NCI-H82 treated with DMSO at 0.1 percent for 48 hours (cell line): ENCODE measurements at regions not wholly inside any gene's neighbourhood (a gene's known extent, or its start where the extent isn't known, plus 50 kb on each side); places are given as distances from the start of the nearest gene placed in this dataset.
A peak's percentile ranks its signal among the peaks of the same experiment; 100 is the strongest.

Source experiments
- DNase-seq: peaks from one replicate; lab custom pipeline; 2025; ENCODE audit not compliant: unreplicated experiment; lab: John Stamatoyannopoulos, UW

GRCh38 chr5:125530833-125531615 lies 784.6 kb upstream of the ZNF608 start:
- no peak for DNase-seq

GRCh38 chr5:125536095-125536494 lies 789.7 kb upstream of the ZNF608 start:
- no peak for DNase-seq

GRCh38 chr5:125536582-125536981 lies 790.1 kb upstream of the ZNF608 start:
- no peak for DNase-seq

GRCh38 chr5:125537661-125538060 lies 791.2 kb upstream of the ZNF608 start:
- no peak for DNase-seq

GRCh38 chr5:125538469-125538868 lies 792.0 kb upstream of the ZNF608 start:
- DNase-seq: no peak

DNA sequence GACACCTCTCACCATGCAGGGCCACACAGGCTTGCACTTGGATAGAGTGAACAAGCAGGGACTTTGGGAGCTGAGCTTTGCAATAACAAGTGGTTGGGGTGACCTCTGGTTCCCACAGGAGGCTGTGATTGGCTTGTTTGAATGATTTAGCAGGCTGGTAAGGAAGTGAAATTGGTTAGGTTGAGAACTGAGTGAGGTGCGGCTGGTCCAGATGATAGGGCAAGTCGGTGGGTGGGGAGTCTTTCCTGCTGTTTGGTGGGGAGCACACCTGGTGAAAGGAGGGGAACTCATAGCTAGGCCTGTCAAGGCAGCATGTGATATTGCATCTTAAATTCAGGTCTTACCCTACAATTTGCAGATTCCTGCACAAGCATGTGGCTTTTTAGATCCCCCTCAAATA lies 794.6 kb upstream of the ZNF608 start:
- DNase-seq: no peak

DNA sequence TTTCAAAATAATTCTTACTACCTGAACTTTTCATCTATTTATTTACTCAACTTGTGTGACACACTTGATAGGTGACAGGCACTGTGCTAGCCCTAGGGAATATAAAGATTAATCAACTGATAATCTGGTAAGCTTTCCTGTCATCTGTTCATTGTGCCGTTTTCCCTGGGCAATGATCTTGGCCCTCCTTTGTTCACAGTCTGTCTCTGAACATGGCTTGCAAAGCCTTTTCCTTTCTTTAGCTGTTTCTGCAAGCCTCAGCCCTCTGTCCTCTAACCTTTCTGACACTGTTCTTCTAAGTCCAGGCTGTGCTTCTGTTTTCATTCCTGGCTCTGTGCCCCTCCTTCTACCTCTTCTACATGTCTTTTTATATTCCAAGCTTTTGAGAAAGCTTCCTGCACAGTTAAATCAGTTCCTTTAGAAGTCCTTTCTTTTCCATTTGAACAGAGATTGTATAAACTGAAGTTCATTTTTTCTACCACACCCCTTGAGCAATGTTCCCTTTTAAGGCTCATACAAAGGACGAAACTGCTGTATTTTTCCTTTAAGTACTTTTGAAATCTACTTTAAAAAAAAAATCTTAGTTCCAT lies 803.0 kb upstream of the ZNF608 start:
- DNase-seq: peak; percentile 86

DNA sequence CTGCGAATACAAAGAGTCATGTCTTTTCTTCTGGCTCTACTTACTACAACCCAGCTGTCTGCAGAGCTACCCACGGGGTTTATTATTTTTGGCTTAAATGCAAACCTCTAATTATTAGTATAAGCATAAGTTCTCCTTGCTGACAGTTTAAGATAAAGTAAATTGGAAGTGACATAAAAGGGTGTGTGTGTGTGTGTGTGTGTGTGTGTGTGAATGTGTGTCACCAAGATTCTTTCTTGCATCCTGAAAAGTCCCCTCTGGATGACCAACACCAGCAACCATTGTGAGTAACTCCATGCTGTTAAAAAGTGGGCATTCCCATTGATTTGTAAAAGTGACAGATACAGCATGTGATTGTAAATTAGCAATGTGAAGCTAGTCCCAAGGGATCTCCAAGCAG lies 803.8 kb upstream of the ZNF608 start:
- no peak for DNase-seq

DNA sequence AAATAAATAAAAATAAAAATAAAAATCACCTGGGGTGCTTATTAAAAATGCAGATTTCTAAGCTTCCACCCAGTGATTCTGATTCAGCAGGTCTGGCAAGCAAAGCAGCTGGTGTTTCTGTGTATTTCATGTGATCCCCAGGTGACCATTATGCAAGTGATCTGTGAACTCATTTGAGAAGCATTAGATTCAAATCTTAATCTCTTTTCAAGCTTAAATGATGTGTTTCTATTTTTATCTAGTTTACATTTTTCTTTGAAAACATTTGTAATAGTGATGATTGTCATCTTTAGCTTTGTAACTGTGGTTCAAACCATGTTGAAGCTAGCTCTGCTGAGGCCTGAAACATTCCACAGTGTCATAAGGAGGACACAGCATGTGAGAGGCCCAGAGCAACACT lies 804.8 kb upstream of the ZNF608 start:
- DNase-seq: no peak

GRCh38 chr5:125551797-125552196 lies 805.4 kb upstream of the ZNF608 start:
- no peak for DNase-seq

DNA sequence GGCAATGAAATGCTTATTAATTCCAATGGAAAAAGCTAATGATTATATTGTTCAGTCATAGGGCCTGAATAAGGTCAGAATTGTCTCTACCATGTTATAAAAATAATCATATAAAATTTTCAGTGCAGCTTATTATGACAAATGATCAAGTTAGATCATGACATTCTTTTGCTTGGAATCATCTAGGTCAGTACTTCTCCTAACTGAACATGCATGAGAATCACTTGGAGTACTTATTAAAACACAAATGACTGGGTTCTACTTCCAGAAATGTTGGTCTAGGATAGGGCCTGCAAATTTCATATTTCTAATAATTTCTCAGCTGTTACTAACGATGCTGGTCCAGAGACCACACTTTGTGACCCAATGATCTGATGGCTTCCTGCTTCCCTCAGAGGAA lies 806.0 kb upstream of the ZNF608 start:
- DNase-seq: no peak

DNA sequence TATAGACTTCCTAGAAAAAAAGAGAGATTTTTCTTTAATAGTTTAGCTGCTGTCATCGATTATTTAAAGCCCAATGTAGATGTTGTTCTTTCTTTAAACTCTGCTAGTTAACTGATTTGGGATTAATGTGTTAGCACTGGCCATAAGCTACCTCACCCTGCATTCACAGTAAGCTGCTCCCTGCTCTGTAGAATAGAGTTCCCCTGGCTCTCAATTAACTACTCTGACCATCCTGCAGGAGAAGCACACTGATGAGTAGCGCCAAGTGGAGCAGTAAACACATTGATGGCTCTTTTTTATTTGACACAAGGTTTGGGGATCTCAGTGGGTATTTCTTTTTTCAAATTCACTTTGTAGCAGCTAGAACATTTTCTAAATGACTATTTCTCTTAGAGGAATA lies 807.9 kb upstream of the ZNF608 start:
- no peak for DNase-seq

- DNase-seq: no peak
Observed at GRCh38 chr5:125555591-125555990, 809.2 kb upstream of the ZNF608 start.

GRCh38 chr5:125558016-125558415 lies 811.6 kb upstream of the ZNF608 start:
- no peak for DNase-seq

DNA sequence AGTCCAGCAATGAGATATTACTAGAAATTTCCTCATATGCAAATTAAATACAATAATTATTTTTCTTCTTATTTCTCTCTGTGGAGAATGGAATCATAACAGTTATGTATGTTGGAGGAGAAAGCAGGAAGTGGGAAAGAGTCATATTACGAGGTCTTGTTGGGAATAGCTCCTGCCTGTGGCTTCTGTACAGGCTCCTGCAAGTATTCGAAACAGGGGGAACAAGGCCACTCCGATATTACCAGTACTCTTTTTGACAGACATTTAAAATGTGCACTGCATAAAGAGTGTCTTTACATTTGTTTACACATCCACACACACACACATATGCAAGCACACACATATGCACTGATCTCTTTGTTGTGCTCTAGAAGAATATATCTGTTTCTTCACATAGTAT lies 812.0 kb upstream of the ZNF608 start:
- DNase-seq: no peak

- DNase-seq: no peak
Observed at GRCh38 chr5:125559296-125559695, 812.9 kb upstream of the ZNF608 start.

DNA sequence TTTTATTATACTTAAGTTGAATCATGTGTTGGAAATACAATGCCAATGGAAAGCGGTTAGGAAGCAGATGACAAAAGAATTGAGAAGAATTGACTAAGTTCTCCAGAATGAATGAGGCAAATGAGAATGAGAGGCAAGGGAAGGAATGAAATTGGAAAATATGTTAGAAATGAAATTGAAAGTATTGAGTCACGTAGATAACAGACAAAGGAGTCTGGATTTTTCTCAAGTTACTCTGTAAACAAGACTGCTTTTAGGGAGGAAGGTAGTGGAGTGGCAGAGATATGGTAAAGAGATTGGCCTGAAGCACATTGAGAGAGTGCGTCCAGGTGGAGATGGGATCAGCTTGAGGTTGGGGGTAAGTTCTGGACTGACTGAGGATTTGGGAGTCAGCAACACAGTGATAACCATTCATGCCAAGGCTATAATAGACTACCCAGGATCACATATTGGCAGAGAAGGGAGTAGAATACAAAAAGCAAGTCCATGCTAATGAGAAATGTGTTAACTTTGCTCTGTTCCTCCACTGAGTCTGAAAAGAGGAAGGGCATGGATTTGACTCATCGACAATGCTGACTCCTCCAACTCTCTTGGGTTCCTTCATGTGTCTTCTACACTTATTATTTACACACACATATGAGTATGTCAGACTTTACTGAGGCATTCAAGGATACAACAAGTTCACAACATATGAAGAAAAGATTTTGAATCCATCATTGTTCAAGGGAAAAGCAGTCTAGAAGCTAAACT lies 814.2 kb upstream of the ZNF608 start:
- no peak for DNase-seq

- no peak for DNase-seq
Observed at GRCh38 chr5:125564317-125564975, 818.0 kb upstream of the ZNF608 start.

DNA sequence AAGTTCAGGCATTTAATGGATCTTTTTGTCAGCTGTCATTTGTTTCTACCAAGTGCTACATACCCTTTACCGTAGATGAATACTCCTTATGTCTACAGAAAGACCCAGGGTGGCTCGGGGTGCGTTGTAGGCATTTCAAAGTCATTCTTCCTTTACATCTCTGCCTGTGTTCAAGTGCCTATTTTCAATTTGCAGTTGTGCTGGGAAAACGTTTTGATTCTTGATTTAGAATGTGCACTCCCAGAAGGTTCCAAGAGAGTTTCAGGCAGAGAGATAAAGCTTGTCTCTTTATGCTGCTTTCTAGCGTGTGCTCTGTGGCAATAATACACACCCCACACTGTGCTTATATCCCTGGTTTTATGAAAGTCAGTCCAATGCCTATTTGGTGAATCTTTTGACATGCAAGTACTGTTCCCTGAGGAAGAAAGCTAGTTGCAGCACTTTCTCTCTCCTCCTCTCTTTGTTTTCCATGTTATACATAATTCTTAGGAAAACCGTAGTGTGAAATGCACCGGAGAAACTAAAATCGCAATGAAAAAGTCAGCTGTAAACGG lies 828.1 kb upstream of the ZNF608 start:
- no peak for DNase-seq

- peak; percentile 77 for DNase-seq
Observed at GRCh38 chr5:125575171-125575890, 828.9 kb upstream of the ZNF608 start.
